HG03432 (cell line): ENCODE measurements at regions not wholly inside any gene's neighbourhood (a gene's known extent, or its start where the extent isn't known, plus 50 kb on each side); places are given as distances from the start of the nearest gene placed in this dataset.
"Not testable (repeated sequence)": the region's sequence is repeated elsewhere in the genome, so short reads cannot be mapped to it uniquely, and the experiment has no call there.

Experiments
- ATAC-seq: cut with Tn5 transposase; IDR thresholded peaks from one replicate; pipeline ENCODE4 v1.9.1; 2021; ENCODE audit warnings: mild to moderate bottlenecking, moderate library complexity; ENCODE audit not compliant: unreplicated experiment

DNA sequence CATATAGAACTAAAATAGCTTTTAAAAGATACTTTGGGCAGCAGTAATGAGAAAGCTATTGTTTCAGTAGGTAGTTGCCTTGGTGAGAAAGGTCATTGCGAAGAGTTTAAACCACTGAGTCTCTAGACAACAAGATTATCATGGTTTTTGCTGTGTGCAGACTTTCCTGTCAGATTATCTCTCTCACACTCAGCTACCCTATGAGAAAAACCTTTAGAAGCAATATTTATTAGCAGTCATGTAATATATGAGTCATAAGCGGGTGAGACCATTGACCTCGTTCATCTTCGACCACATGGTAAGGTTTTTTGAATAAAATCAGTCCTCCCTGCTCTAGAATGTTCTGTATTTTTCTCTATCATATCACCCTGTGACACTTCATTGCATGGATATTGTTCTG is 59.9 kb downstream of the GPR65 start:
- no peak for ATAC-seq

DNA sequence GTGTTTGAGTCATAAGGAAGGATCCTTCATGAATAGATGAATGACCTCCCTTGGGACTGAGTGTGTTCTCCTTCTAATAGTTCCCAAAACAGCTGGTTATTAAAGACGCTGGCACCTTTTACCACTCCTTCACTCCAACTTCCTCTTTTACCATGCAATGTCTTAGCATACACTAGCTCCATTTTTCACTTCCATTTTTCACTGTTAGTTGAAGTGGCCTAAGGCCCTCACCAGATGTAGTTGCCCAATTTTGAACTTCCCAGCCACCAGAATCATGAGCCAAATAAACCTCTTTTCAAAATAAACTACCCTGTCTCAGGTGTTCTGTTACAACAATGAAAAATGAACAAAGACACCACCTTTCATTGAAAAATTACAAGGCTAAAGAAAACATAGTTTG is 64.7 kb downstream of the GPR65 start:
- no peak for ATAC-seq

DNA sequence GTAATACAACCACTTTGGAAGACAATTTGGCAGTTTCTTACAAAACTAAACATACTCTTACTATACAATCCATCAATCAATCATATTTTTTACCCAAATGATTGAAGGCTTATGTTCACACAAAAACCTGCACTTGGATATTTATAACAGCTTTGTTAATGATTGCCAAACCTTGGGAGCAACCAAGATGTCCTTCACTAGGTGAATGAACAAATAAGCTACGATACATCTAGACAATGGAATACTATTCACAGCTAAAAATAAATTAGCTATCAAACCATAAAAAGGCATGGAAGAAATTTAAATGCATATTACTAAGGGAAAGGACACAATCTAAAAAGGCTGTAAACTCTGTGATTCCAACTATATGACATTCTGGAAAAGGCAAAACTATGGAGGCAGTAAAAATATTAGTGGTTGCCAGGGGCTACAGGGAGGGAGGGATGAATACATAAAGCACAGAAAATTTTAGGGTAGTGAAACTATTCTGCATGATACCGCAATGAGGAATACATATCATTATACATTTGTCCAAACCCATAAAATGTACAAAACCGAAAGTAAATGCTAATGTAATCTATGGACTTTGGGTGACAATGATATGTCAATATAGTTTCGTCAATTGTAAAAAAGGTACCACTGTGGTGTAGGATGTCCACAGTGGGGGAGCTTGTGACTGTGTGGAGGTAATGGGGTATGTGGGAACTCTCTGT is 70.5 kb downstream of the GPR65 start:
- ATAC-seq, result no peak

DNA sequence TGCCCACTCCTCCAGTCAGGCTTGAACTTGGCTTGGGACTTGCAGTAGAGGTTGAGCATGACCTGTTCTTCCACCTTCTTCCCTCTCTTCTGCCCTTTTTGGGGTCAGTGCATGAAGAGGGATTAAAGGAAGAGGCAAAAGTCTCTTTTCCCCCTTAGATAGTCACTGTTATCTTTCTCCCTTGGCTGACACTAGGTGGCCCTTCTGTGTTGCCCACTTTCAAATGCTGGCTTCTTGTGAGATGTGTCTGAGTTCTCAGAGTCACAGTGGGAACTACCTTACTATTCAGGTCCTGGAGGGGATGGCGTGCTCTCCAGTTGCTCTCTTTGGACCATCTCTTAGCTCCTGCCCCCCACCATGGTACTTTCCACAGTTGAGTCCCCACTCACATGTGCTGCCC is 73.6 kb downstream of the GPR65 start:
- no peak for ATAC-seq

DNA sequence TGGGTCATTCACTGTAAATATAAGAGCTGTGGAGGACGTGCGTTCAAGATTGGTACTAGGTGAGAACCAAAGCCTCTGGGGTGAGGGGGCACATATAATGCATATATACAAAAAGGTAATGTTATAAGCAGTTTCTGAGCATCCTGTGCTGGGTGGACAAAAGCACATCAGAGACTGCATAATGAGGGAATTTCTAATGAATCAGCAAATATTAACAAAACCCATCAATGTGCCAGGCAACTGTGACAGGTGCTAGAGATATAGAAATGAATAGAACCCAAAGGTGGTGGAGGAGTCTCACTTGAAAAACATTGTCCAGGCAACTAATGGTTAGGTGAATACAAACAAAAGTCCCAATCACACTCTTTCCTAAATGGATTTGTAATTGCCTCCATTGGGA is 74.7 kb downstream of the GPR65 start:
- ATAC-seq, result no peak

DNA sequence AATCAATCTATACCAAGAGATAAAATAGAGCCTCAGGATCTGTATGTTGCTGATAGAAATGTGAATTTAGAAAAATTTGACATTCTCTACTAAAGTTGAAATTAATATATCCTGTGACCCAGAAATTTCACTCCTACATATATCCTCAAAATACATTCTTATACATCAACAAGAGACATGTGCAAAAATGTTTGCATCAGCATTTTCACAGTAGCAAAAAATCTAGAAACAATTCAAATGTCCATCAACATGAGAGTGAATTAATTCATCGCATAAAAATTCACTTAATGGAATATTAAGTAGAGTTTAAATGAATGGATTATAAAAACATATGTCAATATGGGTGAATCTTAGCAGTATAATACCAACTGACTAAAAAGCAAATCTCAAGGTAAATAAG is 80.8 kb downstream of the GPR65 start:
- no peak for ATAC-seq

DNA sequence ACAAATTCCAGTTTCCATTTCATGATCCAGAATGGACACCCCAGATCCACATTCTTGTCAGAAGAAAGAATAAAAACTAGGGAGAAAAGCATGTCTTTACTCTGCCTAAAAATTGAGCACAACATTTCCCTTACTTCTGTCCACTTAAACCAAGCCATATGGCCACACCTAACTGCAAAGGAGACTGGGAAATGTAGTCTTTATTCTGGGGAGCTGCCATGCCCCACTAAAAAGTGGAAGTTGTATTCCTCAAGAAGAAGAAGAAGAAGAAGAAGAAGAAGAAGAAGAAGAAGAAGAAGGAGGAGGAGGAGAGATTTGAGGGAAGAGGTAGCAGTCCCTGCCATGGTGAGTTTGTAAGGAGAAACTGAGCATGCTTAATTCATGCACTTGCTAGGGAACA is 84.5 kb downstream of the GPR65 start:
- ATAC-seq, result no peak

DNA sequence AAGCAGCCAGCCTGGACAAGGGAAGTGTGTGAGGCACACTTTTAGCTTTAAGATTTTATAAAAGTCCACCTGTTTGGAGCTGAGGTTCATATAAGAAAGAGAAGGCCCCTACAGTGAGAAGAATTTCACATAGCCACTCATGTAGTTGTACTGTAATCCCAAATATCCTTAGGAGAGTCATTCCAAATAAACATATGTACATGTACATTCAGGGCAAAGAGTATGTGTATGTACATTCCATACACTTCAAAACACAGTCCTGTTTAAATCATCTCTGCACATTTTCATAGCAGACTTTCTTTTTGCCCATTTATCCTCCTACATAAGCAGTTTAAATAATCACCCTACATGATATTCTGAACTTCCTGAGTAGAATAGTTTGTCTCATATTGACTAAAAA is 87.6 kb downstream of the GPR65 start:
- ATAC-seq, result no peak

DNA sequence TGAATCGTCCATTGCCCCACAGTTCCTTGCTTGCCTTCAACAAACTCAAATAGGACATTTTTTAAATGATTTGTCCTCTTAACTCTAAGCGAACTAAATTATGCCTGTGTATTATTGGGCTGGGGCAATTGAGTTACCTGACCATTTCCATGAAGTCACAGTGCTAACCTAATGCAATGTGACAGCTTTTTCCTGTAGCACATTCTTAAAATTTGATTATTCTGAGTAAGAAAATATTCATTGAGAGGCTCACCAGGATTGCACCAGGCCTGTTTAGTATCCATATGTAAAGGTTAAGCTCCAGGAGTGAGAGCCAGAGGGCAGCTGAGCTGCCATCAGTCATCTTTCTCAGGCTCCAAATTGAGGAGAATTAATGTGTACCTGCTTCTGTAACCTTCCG is 90.9 kb downstream of the GPR65 start:
- no peak for ATAC-seq

DNA sequence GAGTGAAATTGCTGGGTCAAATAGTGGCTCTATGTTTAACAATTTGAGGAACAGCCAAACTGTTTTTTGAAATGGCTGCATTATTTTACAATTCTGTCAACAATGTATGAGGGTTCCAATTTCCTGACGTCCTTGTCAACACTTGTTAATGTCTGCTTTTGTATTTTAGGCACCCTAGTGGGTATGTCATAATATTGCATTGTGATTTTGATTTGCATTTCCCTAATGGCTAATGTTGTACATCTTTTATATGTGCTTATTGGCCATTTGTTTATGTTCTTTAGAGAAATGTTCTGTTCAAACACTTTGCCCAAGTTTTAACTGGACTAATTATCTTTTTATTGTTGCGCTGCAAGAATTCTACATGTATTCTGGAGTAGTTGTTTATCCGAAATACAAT is 93.2 kb downstream of the GPR65 start:
- ATAC-seq, result no peak

DNA sequence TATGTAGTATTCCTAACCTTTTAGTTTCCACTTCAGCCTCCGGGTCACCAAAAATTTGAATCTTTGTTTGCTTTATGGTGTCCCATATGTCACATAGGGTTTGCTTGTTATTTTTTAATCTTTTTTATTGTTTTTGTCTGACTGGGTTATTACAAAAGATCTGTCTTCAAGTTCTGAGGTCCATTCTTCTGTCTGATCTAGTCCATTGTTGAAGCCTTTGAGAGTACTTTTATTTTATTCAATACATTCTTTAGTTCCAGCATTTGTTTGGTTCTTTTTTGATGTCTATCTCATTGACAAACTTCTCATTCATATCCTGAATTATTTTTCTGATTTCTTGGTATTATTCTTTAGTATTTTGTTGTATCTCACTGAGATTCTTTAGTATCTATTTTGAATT is 99.8 kb downstream of the GPR65 start:
- ATAC-seq, result no peak

DNA sequence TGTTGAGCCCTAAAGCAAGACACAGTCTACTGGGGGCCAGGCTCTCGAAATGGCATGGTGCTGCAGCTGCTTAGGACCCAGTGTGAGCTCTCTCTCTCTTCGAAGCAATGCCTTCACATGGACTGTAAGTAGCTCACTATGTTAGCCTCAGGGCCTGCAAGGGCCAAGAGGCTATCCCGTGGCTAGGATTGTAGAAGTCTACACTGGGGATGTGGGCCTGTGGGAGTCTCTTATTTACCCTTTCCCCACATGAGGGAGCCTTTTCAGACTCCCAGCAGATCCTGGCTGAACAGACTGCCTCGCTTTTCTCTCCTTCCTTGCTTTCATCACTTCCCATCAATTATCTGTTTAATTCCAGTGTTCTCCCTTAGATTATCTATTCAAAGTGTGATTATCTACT is 101.4 kb downstream of the GPR65 start:
- no peak for ATAC-seq

DNA sequence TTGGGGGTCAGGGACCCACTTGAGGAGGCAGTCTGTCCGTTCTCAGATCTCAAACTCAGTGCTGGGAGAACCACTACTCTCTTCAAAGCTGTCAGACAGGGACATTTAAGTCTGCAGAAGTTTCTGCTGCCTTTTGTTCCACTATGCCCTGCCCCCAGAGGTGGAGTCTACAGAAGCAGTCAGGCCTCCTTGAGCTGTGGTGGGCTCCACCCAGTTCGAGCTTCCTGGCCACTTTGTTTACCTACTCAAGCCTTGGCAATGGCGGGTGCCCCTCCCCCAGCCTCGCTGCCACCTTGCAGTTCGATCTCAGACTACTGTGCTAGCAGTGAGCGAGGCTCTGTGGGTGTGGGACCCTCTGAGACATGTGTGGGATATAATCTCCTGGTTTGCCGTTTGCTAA is 122.7 kb downstream of the GPR65 start:
- ATAC-seq, result not testable (repeated sequence)

DNA sequence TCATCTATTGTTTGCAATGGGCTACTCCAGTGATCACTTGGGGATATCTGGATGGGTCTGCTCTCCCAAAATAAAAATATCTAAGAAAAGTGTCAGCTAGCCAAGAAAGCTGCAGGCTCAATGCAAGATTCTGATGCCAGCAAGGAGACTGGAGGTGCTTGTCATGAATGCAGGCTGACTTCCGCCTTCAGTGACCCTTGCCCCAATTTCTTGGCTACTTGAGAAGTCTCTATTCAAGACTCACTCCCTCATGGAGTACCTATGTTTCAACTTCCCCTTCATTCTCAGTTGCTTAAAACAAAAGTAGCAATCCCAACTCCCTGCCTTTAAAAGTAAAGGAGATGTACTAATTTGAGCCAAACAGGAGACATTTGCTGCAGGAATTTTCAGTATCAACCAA is 123.9 kb downstream of the GPR65 start:
- no peak for ATAC-seq

DNA sequence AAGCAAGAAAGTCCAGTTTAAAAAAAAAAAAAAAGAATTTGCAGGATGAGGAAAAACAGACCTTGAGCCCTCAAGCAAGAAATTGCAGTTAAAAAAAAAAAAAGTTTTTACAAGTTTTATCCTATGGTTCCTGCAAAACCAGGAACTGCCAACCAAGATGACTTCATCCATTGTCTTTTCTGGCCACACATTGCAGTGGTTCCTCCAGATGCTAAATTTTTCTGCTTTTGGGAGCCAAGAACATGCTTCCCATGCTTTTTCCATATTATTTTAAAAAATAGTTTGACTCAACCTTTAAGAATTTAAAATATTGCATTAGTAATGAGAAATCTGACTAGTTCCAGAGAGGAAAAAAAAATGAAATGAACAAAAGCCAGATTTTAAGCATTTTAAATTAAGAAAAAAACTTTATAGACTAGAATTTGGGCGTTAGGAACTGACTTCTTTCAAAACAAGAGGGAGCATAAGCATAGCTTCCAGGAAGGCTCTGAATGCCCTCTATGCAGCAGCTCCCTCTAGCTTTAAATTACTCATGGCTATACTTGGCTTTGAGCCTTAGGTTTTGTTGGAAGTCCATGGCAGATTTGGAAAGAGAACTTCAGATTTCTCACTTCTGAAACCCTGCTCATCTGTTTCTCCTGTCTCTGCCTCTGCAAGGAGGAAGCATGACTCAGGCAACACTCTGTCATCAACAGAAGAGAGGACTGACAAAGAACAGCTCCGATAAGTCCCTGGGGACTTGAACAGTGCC is 124.5 kb downstream of the GPR65 start:
- ATAC-seq, result peak; percentile 99

DNA sequence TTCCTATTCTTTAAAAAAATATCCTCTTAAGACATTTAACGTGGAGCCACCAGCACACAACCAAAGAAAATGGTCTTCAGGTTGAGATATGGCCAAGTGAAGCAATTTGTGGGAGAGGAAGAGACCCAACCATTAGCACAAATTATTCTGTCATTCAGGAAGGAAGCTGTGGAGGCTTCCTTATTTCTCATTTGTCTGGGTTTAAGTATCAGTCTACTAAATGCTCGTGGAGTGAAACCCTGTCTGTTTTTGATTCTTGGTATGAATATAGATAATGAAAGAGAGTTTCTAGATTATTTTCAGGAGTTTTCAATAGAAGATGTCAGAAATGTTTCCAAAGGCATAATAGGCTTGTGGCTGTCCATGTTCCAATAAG is 125.1 kb downstream of the GPR65 start:
- peak; percentile 69 for ATAC-seq
